Naive B cell (primary cell): ENCODE measurements at regions not wholly inside any gene's neighbourhood (a gene's known extent, or its start where the extent isn't known, plus 50 kb on each side); places are given as distances from the start of the nearest gene placed in this dataset.

Source experiments
- ATAC-seq, 2 donors: fragments of 150-1000 bp; cut with Tn5 transposase; 2 replicates each; pipeline ENCODE4 v1.10.0; 2021; ENCODE audit warnings: low read depth in 2 of 2, mild to moderate bottlenecking in 2 of 2, moderate library complexity in 2 of 2
- DNase-seq: peaks from one replicate; pipeline ENCODE4 v3.0.0; 2022
- H3K27ac Mint-ChIP-seq, 6 donors: one replicate each; pipeline ENCODE4 v1.8.0; 2020 to 2022; ENCODE audit warnings: mild to moderate bottlenecking in 6 of 6, mixed read lengths in 6 of 6, moderate library complexity in 5 of 6, inconsistent platforms in 2 of 6
- H3K27me3 Mint-ChIP-seq, 3 donors: one replicate each; pipeline ENCODE4 v1.8.0; 2021 to 2022; ENCODE audit warnings: mixed read lengths in 3 of 3, mild to moderate bottlenecking in 1 of 3
- H3K36me3 Mint-ChIP-seq, 2 donors: one replicate each; pipeline ENCODE4 v1.8.0; 2020 to 2022; ENCODE audit warnings: mixed read lengths in 2 of 2, inconsistent platforms in 1 of 2, mild to moderate bottlenecking in 1 of 2
- H3K4me1 Mint-ChIP-seq, 3 donors: one replicate each; pipeline ENCODE4 v1.8.0; 2020 to 2022; ENCODE audit warnings: mixed read lengths in 3 of 3, inconsistent platforms in 1 of 3, mild to moderate bottlenecking in 1 of 3, moderate library complexity in 1 of 3
- H3K4me3 Mint-ChIP-seq, 8 donors: one replicate each; pipeline ENCODE4 v1.8.0; 2020 to 2022; ENCODE audit warnings: mild to moderate bottlenecking in 8 of 8, mixed read lengths in 8 of 8, moderate library complexity in 8 of 8, inconsistent platforms in 2 of 8
- H3K9me3 Mint-ChIP-seq, 7 donors: one replicate each; pipeline ENCODE4 v1.8.0; 2020 to 2022; ENCODE audit warnings: mixed read lengths in 7 of 7, mild to moderate bottlenecking in 5 of 7, inconsistent platforms in 2 of 7, moderate library complexity in 1 of 7

- H3K27ac Mint-ChIP-seq: peak overlapping the region in 3 of 6 donors; percentile 33 to 42 (median 38)
These were observed 464.5 kb downstream of the USP25 start for GRCh38 chr21:16194095-16194787.

GRCh38 chr21:16194788-16195537 is 465.2 kb downstream of the USP25 start:
- H3K4me3 Mint-ChIP-seq: peak overlapping the region in 2 of 8 donors; percentile 13 to 41
- H3K27ac Mint-ChIP-seq: peak overlapping the region in 1 of 6 donors; percentile 9

More at GRCh38 chr21:16194095-16194787, 464.5 kb downstream of the USP25 start:
- peak; percentile 77 to 78 for ATAC-seq
- H3K27me3 Mint-ChIP-seq: peaks cover 0 to 6% (median 0%) of the 10 kb centered on the region in 3 donors
- H3K36me3 Mint-ChIP-seq: no peaks in the 10 kb centered on the region
- H3K4me1 Mint-ChIP-seq: peaks cover 7 to 20% (median 16%) of the 10 kb centered on the region in 3 donors
- H3K9me3 Mint-ChIP-seq: peaks cover 0 to 6% (median 2%) of the 10 kb centered on the region in 7 donors
- H3K4me3 Mint-ChIP-seq: peak overlapping the region in 7 of 8 donors; percentile 26 to 77 (median 56)
- peak; percentile 6 for DNase-seq

GRCh38 chr21:16195538-16195910 is 465.7 kb downstream of the USP25 start:
- Mint-ChIP-seq H3K27me3 (peaks cover 0 to 6% (median 0%) of the 10 kb centered on the region in 3 donors), H3K9me3 (peaks cover 0 to 4% (median 0%) of the 10 kb centered on the region in 7 donors), H3K4me3 (peak overlapping the region in 1 of 8 donors; percentile 27), H3K36me3 (no peaks in the 10 kb centered on the region), H3K27ac (no peak overlapping the region), H3K4me1 (peaks cover 7 to 20% (median 16%) of the 10 kb centered on the region in 3 donors)
- DNase-seq (no peak), ATAC-seq (no peak)

More at GRCh38 chr21:16194788-16195537, 465.2 kb downstream of the USP25 start:
- peaks cover 0 to 6% (median 0%) of the 10 kb centered on the region in 3 donors for H3K27me3 Mint-ChIP-seq
- peaks cover 7 to 20% (median 16%) of the 10 kb centered on the region in 3 donors for H3K4me1 Mint-ChIP-seq
- DNase-seq: no peak
- ATAC-seq: no peak
- H3K9me3 Mint-ChIP-seq: peaks cover 0 to 3% (median 2%) of the 10 kb centered on the region in 7 donors
- no peaks in the 10 kb centered on the region for H3K36me3 Mint-ChIP-seq

- Mint-ChIP-seq H3K27ac (no peak overlapping the region), H3K4me3 (no peak overlapping the region), H3K27me3 (peaks cover 0 to 6% (median 0%) of the 10 kb centered on the region in 3 donors)
These were observed 466.2 kb downstream of the USP25 start for GRCh38 chr21:16196001-16196400.

GRCh38 chr21:16198546-16198945 is 468.8 kb downstream of the USP25 start:
- no peak overlapping the region for H3K4me3 Mint-ChIP-seq
- peaks cover 0 to 6% (median 0%) of the 10 kb centered on the region in 3 donors for H3K27me3 Mint-ChIP-seq
- H3K4me1 Mint-ChIP-seq: peaks cover 7 to 20% (median 16%) of the 10 kb centered on the region in 3 donors

More at GRCh38 chr21:16196001-16196400, 466.2 kb downstream of the USP25 start:
- Mint-ChIP-seq H3K36me3 (no peaks in the 10 kb centered on the region), H3K4me1 (peaks cover 7 to 20% (median 16%) of the 10 kb centered on the region in 3 donors), H3K9me3 (peaks cover 0 to 4% (median 0%) of the 10 kb centered on the region in 7 donors)
- ATAC-seq (no peak), DNase-seq (no peak)

GRCh38 chr21:16199539-16199938 is 469.8 kb downstream of the USP25 start:
- Mint-ChIP-seq H3K4me3 (no peak overlapping the region), H3K9me3 (peaks cover 0 to 4% (median 0%) of the 10 kb centered on the region in 7 donors), H3K27ac (peak overlapping the region in 1 of 6 donors; percentile 70), H3K4me1 (peaks cover 0 to 13% (median 8%) of the 10 kb centered on the region in 3 donors), H3K36me3 (no peaks in the 10 kb centered on the region), H3K27me3 (peaks cover 0 to 6% (median 0%) of the 10 kb centered on the region in 3 donors)
- ATAC-seq: no peak
- DNase-seq: no peak

More at GRCh38 chr21:16198546-16198945, 468.8 kb downstream of the USP25 start:
- no peak for DNase-seq
- no peak for ATAC-seq
- H3K9me3 Mint-ChIP-seq: peaks cover 0 to 4% (median 0%) of the 10 kb centered on the region in 7 donors
- no peaks in the 10 kb centered on the region for H3K36me3 Mint-ChIP-seq
- no peak overlapping the region for H3K27ac Mint-ChIP-seq

GRCh38 chr21:16201718-16202117 is 471.9 kb downstream of the USP25 start:
- Mint-ChIP-seq H3K27me3 (peaks cover 0 to 6% (median 0%) of the 10 kb centered on the region in 3 donors), H3K36me3 (no peaks in the 10 kb centered on the region), H3K9me3 (peaks cover 0 to 4% (median 0%) of the 10 kb centered on the region in 7 donors), H3K27ac (no peak overlapping the region), H3K4me1 (peaks cover 0 to 4% (median 0%) of the 10 kb centered on the region in 3 donors), H3K4me3 (no peak overlapping the region)
- ATAC-seq (no peak), DNase-seq (no peak)

- Mint-ChIP-seq H3K36me3 (no peaks in the 10 kb centered on the region), H3K9me3 (peaks cover 0 to 4% (median 0%) of the 10 kb centered on the region in 7 donors), H3K4me3 (no peak overlapping the region), H3K27ac (no peak overlapping the region), H3K27me3 (no peaks in the 10 kb centered on the region), H3K4me1 (no peaks in the 10 kb centered on the region)
- no peak for DNase-seq
- ATAC-seq: no peak
These were observed 475.7 kb downstream of the USP25 start for GRCh38 chr21:16205527-16205926.

- H3K9me3 Mint-ChIP-seq: no peaks in the 10 kb centered on the region
- H3K4me1 Mint-ChIP-seq: no peaks in the 10 kb centered on the region
- H3K27ac Mint-ChIP-seq: peak overlapping the region in 1 of 6 donors; percentile 5
- ATAC-seq (no peak), DNase-seq (no peak)
- no peak overlapping the region for H3K4me3 Mint-ChIP-seq
- no peaks in the 10 kb centered on the region for H3K27me3 Mint-ChIP-seq
- H3K36me3 Mint-ChIP-seq: no peaks in the 10 kb centered on the region
These were observed 481.8 kb downstream of the USP25 start for GRCh38 chr21:16211339-16212303.

GRCh38 chr21:16213518-16213917 is 483.7 kb downstream of the USP25 start:
- Mint-ChIP-seq H3K4me3 (no peak overlapping the region), H3K27ac (no peak overlapping the region), H3K27me3 (no peaks in the 10 kb centered on the region), H3K36me3 (no peaks in the 10 kb centered on the region), H3K9me3 (no peaks in the 10 kb centered on the region), H3K4me1 (no peaks in the 10 kb centered on the region)
- no peak for DNase-seq
- no peak for ATAC-seq

GRCh38 chr21:16215193-16215592 is 485.4 kb downstream of the USP25 start:
- Mint-ChIP-seq H3K4me3 (no peak overlapping the region), H3K27me3 (no peaks in the 10 kb centered on the region), H3K9me3 (no peaks in the 10 kb centered on the region), H3K4me1 (no peaks in the 10 kb centered on the region), H3K27ac (no peak overlapping the region), H3K36me3 (no peaks in the 10 kb centered on the region)
- DNase-seq: no peak
- no peak for ATAC-seq

- Mint-ChIP-seq H3K27me3 (no peaks in the 10 kb centered on the region), H3K36me3 (no peaks in the 10 kb centered on the region), H3K4me1 (no peaks in the 10 kb centered on the region), H3K27ac (no peak overlapping the region), H3K9me3 (no peaks in the 10 kb centered on the region), H3K4me3 (no peak overlapping the region)
- no peak for ATAC-seq
- no peak for DNase-seq
These were observed 485.9 kb downstream of the USP25 start for GRCh38 chr21:16215663-16216183.
